ENCODE measurements at regions not wholly inside any gene's neighbourhood (a gene's known extent, or its start where the extent isn't known, plus 50 kb on each side); places are given as distances from the start of the nearest gene placed in this dataset.

GRCh38 chr6:26197933-26198721, 110.9 kb downstream of the HFE start:
- peak; percentile 56 for DNase-seq

- DNase-seq = peak; percentile 64
These were observed 111.5 kb downstream of the HFE start for GRCh38 chr6:26198722-26199056.

- no peak for DNase-seq
These were observed 112.0 kb downstream of the HFE start for GRCh38 chr6:26199057-26199772.

GRCh38 chr6:26199773-26200764, 112.8 kb downstream of the HFE start:
- peak; percentile 62 for DNase-seq

GRCh38 chr6:26200918-26201721, 113.9 kb downstream of the HFE start:
- no peak for DNase-seq

- no peak for DNase-seq
These were observed 115.0 kb downstream of the HFE start for GRCh38 chr6:26202201-26202611.

GRCh38 chr6:26202811-26203583, 115.8 kb downstream of the HFE start:
- no peak for DNase-seq

- DNase-seq = peak; percentile 87
These were observed 117.3 kb downstream of the HFE start for GRCh38 chr6:26204332-26205160.

GRCh38 chr6:26205161-26205624, 118.0 kb downstream of the HFE start:
- DNase-seq = peak; percentile 86

- no peak for DNase-seq
These were observed 118.7 kb downstream of the HFE start for GRCh38 chr6:26205625-26206574.

GRCh38 chr6:26206868-26207801, 119.9 kb downstream of the HFE start:
- peak; percentile 21 for DNase-seq

- no peak for DNase-seq
These were observed 124.7 kb downstream of the HFE start for GRCh38 chr6:26211963-26212362.

GRCh38 chr6:26213334-26214075, 126.3 kb downstream of the HFE start:
- no peak for DNase-seq

- DNase-seq = no peak
These were observed 127.8 kb downstream of the HFE start for GRCh38 chr6:26214803-26215584.

- DNase-seq = peak; percentile 34
These were observed 128.5 kb downstream of the HFE start for GRCh38 chr6:26215585-26216358.

Measured in CD4-positive, alpha-beta T cell treated with Interleukin-17A for 4 hours (primary cell).